ENCODE measurements at regions not wholly inside any gene's neighbourhood (a gene's known extent, or its start where the extent isn't known, plus 50 kb on each side); places are given as distances from the start of the nearest gene placed in this dataset.

GRCh38 chr10:38740102-38740501, 646.0 kb downstream of the ZNF37A start (continued):
- TF ChIP-seq SALL2 (CRISPR knock-in tag; IDR thresholded peaks at IDR 0.05), result no peak
- TF ChIP-seq HINFP (CRISPR knock-in tag; IDR thresholded peaks at IDR 0.05; ENCODE audit: low read depth), result no peak
- TF ChIP-seq ZBTB21 (CRISPR knock-in tag; IDR thresholded peaks at IDR 0.05), result no peak
- no peak for TF ChIP-seq RFXAP (CRISPR knock-in tag; IDR thresholded peaks at IDR 0.05; ENCODE audit: borderline replicate concordance)
- TF ChIP-seq HNF4A (CRISPR knock-in tag; IDR thresholded peaks at IDR 0.05), result no peak
- no peak for TF ChIP-seq GATAD2A (CRISPR knock-in tag; IDR thresholded peaks at IDR 0.05)
- TF ChIP-seq IRX3 (CRISPR knock-in tag; IDR thresholded peaks at IDR 0.05; ENCODE audit: borderline replicate concordance, low read depth), result no peak

GRCh38 chr10:38741226-38741625, 647.1 kb downstream of the ZNF37A start:
- H3K4me2 ChIP-seq (ENCODE audit: low read depth, low read length), result no peak overlapping the region
- BruUV-seq (replicated peaks), result no TSS peak
- no peaks in the 10 kb centered on the region for H3K79me2 ChIP-seq (ENCODE audit: insufficient read depth, low read length)
- POLR2A ChIA-PET, result no interaction called here
- no peak overlapping the region for H2AFZ ChIP-seq (ENCODE audit: low read length)
- TF ChIP-seq SP1 (IDR thresholded peaks at IDR 0.05), result no peak
- TF ChIP-seq SP1 (CRISPR knock-in tag; IDR thresholded peaks at IDR 0.05), result no peak
- TF ChIP-seq GMEB2 (CRISPR knock-in tag; IDR thresholded peaks at IDR 0.05; ENCODE audit: low read depth), result no peak
- TF ChIP-seq ONECUT2 (CRISPR knock-in tag; IDR thresholded peaks at IDR 0.05), result no peak
- no peak for TF ChIP-seq NFYB (CRISPR knock-in tag; IDR thresholded peaks at IDR 0.05)
- TF ChIP-seq PAX8 (CRISPR knock-in tag; IDR thresholded peaks at IDR 0.05; ENCODE audit: borderline replicate concordance), result no peak
- TF ChIP-seq ZNF563 (CRISPR knock-in tag; IDR thresholded peaks at IDR 0.05), result no peak
- TF ChIP-seq NFIB (CRISPR knock-in tag; IDR thresholded peaks at IDR 0.05; ENCODE audit: borderline replicate concordance), result no peak
- TF ChIP-seq CCDC6 (CRISPR knock-in tag; IDR thresholded peaks at IDR 0.05), result no peak
- H3K36me3 ChIP-seq (replicated peaks in 1 of 2; ENCODE audit: control insufficient read depth in 1 of 2, insufficient read depth in 2 of 2, low read length in 2 of 2), result no peaks in the 10 kb centered on the region
- no peaks in the 10 kb centered on the region for H3K4me1 ChIP-seq (ENCODE audit: insufficient read depth, low read length)
- intact Hi-C loops (cut with micrococcal nuclease; ENCODE audit: unreplicated experiment), result no loop called here
- H4K20me1 ChIP-seq (ENCODE audit: insufficient read depth, low read length), result no peaks in the 10 kb centered on the region
- CTCF ChIA-PET (ENCODE audit: low intra/inter-chr PET ratio, low total read pairs), result no interaction called here
- DNase-seq (ENCODE audit: low spot score) (no peak), ATAC-seq (no peak), FAIRE-seq (no peak)
- no peak overlapping the region for H3K27ac ChIP-seq (ENCODE audit: extremely low read length, insufficient read depth, low read length)
- H3K4me3 ChIP-seq (replicated peaks in 1 of 3; ENCODE audit: insufficient read depth in 1 of 3, low read depth in 2 of 3, low read length in 3 of 3), result no peak overlapping the region
- WGBS (ENCODE audit: low lambda C conversion rate), result 0% methylated on average over 1 of the region's 3 CpGs
- in situ Hi-C loops (cut with HindIII; ENCODE audit: extremely low pct_ligation_motif_present, low pct_unique_long_range_greater_than_20kb), result no loop called here
- no peaks in the 10 kb centered on the region for H3K27me3 ChIP-seq (ENCODE audit: control insufficient read depth in 1 of 2, insufficient read depth in 2 of 2, low read length in 2 of 2)
- peaks cover 55% of the 10 kb centered on the region for H3K9me3 ChIP-seq (ENCODE audit: low read length)
- no peak overlapping the region for H3K9ac ChIP-seq (ENCODE audit: insufficient read depth, low read depth, low read length)
